ENCODE measurements at regions not wholly inside any gene's neighbourhood (a gene's known extent, or its start where the extent isn't known, plus 50 kb on each side); places are given as distances from the start of the nearest gene placed in this dataset.
"Not testable (repeated sequence)": the region's sequence is repeated elsewhere in the genome, so short reads cannot be mapped to it uniquely, and the experiment has no call there.

GRCh38 chr2:175431101-175431946 is 249.8 kb upstream of the ATP5MC3 start:
- no peak overlapping the region for H3K27ac ChIP-seq
- TF ChIP-seq CTCF (conservative IDR thresholded peaks at IDR 0.05) = no peak
- no peak for TF ChIP-seq ZFX (IDR thresholded peaks at IDR 0.05)

GRCh38 chr2:175430236-175430635 is 248.7 kb upstream of the ATP5MC3 start:
- no peak overlapping the region for H3K27ac ChIP-seq
- TF ChIP-seq ZFX (IDR thresholded peaks at IDR 0.05) (no peak), CTCF (conservative IDR thresholded peaks at IDR 0.05) (no peak)

GRCh38 chr2:175418224-175418835 is 236.8 kb upstream of the ATP5MC3 start:
- H3K27ac ChIP-seq = no peak overlapping the region
- TF ChIP-seq ZFX (IDR thresholded peaks at IDR 0.05) = no peak

GRCh38 chr2:175414882-175415487 is 233.5 kb upstream of the ATP5MC3 start:
- TF ChIP-seq CTCF (conservative IDR thresholded peaks at IDR 0.05) = peak; percentile 78
- no peak for TF ChIP-seq ZFX (IDR thresholded peaks at IDR 0.05)
- H3K27ac ChIP-seq = no peak overlapping the region

GRCh38 chr2:175414191-175414881 is 232.8 kb upstream of the ATP5MC3 start:
- no peak overlapping the region for H3K27ac ChIP-seq

GRCh38 chr2:175410941-175411340 is 229.4 kb upstream of the ATP5MC3 start:
- not testable (repeated sequence) for H3K27ac ChIP-seq

More at GRCh38 chr2:175414191-175414881, 232.8 kb upstream of the ATP5MC3 start:
- no peak for TF ChIP-seq CTCF (conservative IDR thresholded peaks at IDR 0.05)
- no peak for TF ChIP-seq ZFX (IDR thresholded peaks at IDR 0.05)

- H3K27ac ChIP-seq = no peak overlapping the region
- TF ChIP-seq ZFX (IDR thresholded peaks at IDR 0.05) (no peak), CTCF (conservative IDR thresholded peaks at IDR 0.05) (no peak)
Measured at GRCh38 chr2:175404839-175405238, 223.3 kb upstream of the ATP5MC3 start.

Measured in C4-2B (cell line).